Nephron (organoid): ENCODE measurements at regions not wholly inside any gene's neighbourhood (a gene's known extent, or its start where the extent isn't known, plus 50 kb on each side); places are given as distances from the start of the nearest gene placed in this dataset.

ENCODE experiments used
- H3K27ac Mint-ChIP-seq, 3 experiments: 2 replicates each; pipeline ENCODE4 v1.8.0; 2020; ENCODE audit warnings: mixed read lengths in 3 of 3, mild to moderate bottlenecking in 2 of 3, moderate library complexity in 1 of 3
- H3K27me3 Mint-ChIP-seq: 2 replicates; pipeline ENCODE4 v1.8.0; 2021; ENCODE audit warnings: low read depth, mild to moderate bottlenecking, moderate library complexity, mixed read lengths
- H3K36me3 Mint-ChIP-seq: 2 replicates; pipeline ENCODE4 v1.8.0; 2020; ENCODE audit warnings: low read depth, mixed read lengths
- H3K4me1 Mint-ChIP-seq: 2 replicates; pipeline ENCODE4 v1.8.0; 2020; ENCODE audit warnings: mixed read lengths
- H3K4me3 Mint-ChIP-seq, 3 experiments: 2 replicates each; pipeline ENCODE4 v1.8.0; 2020; ENCODE audit warnings: mild to moderate bottlenecking in 3 of 3, mixed read lengths in 3 of 3, moderate library complexity in 2 of 3
- H3K9me3 Mint-ChIP-seq: 2 replicates; pipeline ENCODE4 v1.8.0; 2020; ENCODE audit warnings: mixed read lengths
- TF ChIP-seq, protein P1 (sequence below), 3 experiments: fragments of 200-600 bp; sonication (generic); IDR thresholded peaks; one replicate each; pipeline ENCODE4 v1.5.0; 2021; ENCODE audit warnings: antibody characterized with exemption in 3 of 3; ENCODE audit not compliant: unreplicated experiment in 3 of 3

DNA sequence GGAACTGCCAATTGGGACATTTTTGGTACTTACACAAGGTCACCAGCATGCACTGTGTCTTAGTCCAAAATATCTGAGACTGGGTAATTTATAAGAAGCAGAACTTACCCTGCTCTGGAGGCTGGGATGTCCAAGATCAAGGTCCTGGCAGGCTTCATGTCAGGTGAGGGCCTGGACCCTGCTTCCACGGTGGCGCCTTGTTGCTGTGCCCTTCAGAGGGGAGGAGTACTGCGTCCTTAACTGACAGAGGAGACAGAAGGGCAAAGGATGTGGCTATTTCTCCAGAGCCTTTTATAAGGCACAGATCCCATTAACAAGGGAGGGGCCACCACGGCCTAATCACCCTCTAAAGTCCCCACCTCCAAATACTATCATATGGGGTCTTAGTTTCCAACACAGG, 178.9 kb downstream of the C16orf95 start:
- Mint-ChIP-seq H3K9me3 (peaks cover 16% of the 10 kb centered on the region), H3K36me3 (peaks cover 8% of the 10 kb centered on the region), H3K4me1 (peaks cover 27% of the 10 kb centered on the region), H3K4me3 (no peak overlapping the region), H3K27me3 (peaks cover 63% of the 10 kb centered on the region), H3K27ac (no peak overlapping the region)
- TF ChIP-seq, protein P1, sequence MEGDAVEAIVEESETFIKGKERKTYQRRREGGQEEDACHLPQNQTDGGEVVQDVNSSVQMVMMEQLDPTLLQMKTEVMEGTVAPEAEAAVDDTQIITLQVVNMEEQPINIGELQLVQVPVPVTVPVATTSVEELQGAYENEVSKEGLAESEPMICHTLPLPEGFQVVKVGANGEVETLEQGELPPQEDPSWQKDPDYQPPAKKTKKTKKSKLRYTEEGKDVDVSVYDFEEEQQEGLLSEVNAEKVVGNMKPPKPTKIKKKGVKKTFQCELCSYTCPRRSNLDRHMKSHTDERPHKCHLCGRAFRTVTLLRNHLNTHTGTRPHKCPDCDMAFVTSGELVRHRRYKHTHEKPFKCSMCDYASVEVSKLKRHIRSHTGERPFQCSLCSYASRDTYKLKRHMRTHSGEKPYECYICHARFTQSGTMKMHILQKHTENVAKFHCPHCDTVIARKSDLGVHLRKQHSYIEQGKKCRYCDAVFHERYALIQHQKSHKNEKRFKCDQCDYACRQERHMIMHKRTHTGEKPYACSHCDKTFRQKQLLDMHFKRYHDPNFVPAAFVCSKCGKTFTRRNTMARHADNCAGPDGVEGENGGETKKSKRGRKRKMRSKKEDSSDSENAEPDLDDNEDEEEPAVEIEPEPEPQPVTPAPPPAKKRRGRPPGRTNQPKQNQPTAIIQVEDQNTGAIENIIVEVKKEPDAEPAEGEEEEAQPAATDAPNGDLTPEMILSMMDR (IDR thresholded peaks at IDR 0.05; ENCODE audit: unreplicated experiment in 3 of 3) = no peak

DNA sequence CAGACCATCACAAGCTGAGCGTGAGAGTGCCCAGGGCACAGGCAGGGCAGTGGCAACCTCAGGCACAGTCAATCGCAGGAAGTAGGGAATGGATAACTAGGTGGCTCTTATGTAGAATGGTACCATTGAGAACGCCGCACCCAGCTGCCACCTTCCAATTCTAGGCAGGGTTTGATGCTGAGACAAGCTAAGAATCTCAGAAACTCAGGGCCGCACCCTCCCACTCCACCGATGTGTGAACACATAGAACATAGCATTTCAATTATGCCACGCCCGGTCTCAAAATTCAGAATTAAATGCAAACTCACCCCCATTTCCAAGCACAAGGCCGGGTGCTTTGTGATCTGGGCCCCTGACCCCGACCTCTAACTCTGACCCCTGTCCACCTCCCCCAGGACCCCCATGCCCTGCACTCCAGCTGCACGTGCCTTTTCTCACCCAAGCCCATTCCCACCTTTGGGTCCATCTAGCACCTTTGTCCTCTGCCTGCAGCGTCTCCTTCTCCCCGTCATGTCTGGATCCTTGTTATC, 178.4 kb downstream of the C16orf95 start:
- Mint-ChIP-seq H3K4me3 (no peak overlapping the region), H3K4me1 (peaks cover 24% of the 10 kb centered on the region), H3K36me3 (peaks cover 8% of the 10 kb centered on the region), H3K27ac (peak overlapping the region in 1 of 3 experiments; percentile 49), H3K27me3 (peaks cover 61% of the 10 kb centered on the region), H3K9me3 (peaks cover 16% of the 10 kb centered on the region)
- TF ChIP-seq, protein P1 (IDR thresholded peaks at IDR 0.05; ENCODE audit: unreplicated experiment in 3 of 3) = no peak

DNA sequence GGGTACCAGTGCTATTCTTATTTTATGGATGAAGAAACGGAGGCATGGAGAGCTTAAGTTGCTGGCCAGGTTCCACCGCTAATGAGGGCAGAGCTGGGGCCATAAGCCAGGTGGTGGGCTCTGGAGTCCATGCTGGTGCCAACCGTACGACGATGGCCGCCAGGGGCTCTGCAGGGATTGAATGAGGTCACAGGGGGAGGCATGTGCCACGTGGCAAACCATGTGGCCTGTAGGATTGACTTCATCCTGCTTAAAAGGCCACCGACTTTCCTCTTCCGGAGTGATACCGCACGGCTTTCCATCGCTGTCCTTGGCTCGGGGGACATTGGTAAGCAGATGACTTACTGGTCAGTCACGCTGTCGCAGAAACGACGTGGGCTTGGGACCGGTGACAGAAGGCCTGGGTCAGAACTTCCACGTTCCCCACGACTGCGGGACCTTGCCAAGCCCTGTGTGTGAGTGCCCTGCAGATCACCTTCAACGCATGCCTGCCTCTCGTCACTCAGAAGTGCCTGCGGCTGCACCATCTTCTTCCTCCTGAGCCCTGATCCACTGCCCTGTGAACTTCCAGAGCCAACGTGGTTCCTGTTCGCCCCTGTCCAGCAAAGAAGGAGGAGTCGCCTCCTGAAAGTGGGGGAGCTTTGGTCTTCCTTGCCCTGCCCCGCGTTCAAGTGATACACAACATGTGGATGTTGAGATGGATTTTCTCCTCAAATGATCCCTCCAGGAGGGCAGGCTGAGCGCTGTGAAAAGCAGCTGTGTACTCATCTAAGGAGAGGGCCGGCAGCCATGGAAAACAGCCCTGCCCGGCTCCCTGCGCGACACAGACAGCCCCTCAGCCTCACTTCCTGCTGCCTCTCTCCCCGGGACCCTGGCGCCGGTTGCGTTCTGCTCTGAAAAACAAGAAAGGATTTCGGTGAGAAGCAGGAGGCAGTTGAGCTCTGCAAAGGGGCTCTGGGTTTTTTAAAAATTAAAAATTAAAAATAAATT, 176.7 kb downstream of the C16orf95 start:
- peaks cover 16% of the 10 kb centered on the region for H3K9me3 Mint-ChIP-seq
- TF ChIP-seq, protein P1 (IDR thresholded peaks at IDR 0.05; ENCODE audit: unreplicated experiment in 3 of 3) = no peak
- peaks cover 14% of the 10 kb centered on the region for H3K4me1 Mint-ChIP-seq
- H3K27ac Mint-ChIP-seq = peak overlapping the region; percentile 26 to 91 (median 35)
- peaks cover 8% of the 10 kb centered on the region for H3K36me3 Mint-ChIP-seq
- H3K4me3 Mint-ChIP-seq = peak overlapping the region in 1 of 3 experiments; percentile 54
- peaks cover 62% of the 10 kb centered on the region for H3K27me3 Mint-ChIP-seq

DNA sequence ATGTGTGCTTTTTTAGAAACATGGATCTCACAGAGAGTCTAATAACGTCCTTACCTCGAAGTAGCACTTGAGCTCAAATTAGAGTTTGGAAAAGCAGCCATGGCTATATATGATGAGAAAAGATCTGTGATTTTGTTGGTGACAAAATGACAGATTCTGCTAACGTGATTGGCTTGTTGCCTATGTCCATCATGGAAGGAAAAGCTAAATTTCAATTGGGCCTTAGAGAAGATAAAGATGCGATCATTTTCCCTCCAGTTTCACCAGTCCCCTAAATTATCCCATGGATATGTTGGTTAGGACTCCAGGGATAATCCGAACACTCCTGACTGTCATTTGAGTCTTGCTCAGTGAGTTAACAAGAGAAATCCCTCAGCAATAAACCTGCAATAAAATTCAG, 175.8 kb downstream of the C16orf95 start:
- Mint-ChIP-seq H3K4me1 (peaks cover 14% of the 10 kb centered on the region), H3K4me3 (no peak overlapping the region), H3K27ac (peak overlapping the region in 2 of 3 experiments; percentile 20 to 24), H3K9me3 (peaks cover 14% of the 10 kb centered on the region), H3K36me3 (peaks cover 8% of the 10 kb centered on the region), H3K27me3 (peaks cover 56% of the 10 kb centered on the region)
- TF ChIP-seq, protein P1 (IDR thresholded peaks at IDR 0.05; ENCODE audit: unreplicated experiment in 3 of 3) = no peak

DNA sequence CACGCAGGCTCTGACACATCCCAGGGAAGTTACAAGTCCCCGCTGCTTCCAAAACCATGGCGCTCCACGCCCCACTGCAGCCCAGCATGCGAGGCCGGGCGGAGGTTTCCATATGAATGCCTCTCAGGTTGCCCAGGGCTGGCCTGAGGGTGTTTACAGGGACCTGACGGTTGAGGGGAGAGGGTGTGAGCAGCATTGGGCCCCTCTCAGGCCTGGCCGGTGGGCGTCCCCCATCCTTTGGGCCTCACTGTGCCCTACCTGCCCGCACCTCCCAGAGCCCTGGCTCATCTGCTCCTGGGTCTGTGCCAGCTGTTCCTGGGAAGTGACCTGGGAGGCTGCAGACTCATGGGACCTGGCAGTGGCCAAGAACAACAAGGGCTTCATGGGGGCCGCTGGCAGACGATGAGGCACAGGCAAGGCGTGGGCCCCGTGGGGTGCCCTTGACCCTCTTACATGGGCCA, 173.5 kb downstream of the C16orf95 start:
- H3K27ac Mint-ChIP-seq = no peak overlapping the region
- H3K9me3 Mint-ChIP-seq = peaks cover 12% of the 10 kb centered on the region
- TF ChIP-seq, protein P1 (IDR thresholded peaks at IDR 0.05; ENCODE audit: unreplicated experiment in 3 of 3) = no peak
- H3K36me3 Mint-ChIP-seq = peaks cover 6% of the 10 kb centered on the region
- no peak overlapping the region for H3K4me3 Mint-ChIP-seq
- H3K27me3 Mint-ChIP-seq = peaks cover 49% of the 10 kb centered on the region
- peaks cover 14% of the 10 kb centered on the region for H3K4me1 Mint-ChIP-seq
